Muscle layer of duodenum (tissue), 2 donors: ENCODE measurements at regions not wholly inside any gene's neighbourhood (a gene's known extent, or its start where the extent isn't known, plus 50 kb on each side); places are given as distances from the start of the nearest gene placed in this dataset.

ENCODE experiments used
- H3K27ac ChIP-seq: one replicate; pipeline ENCODE4 v1.7.0; 2013; ENCODE audit warnings: mild to moderate bottlenecking, low read length
- H3K27me3 ChIP-seq: one replicate; pipeline ENCODE4 v1.7.0; 2013; ENCODE audit warnings: low read depth, mild to moderate bottlenecking, control low read depth, low read length
- H3K36me3 ChIP-seq, 2 donors: one replicate each; pipeline ENCODE4 v1.7.0; 2013; ENCODE audit warnings: low read length in 2 of 2, control low read depth in 1 of 2, mild to moderate bottlenecking in 1 of 2; ENCODE audit not compliant: insufficient read depth in 2 of 2, control insufficient read depth in 1 of 2
- H3K4me1 ChIP-seq, 2 donors: one replicate each; pipeline ENCODE4 v1.7.0; 2013; ENCODE audit warnings: low read length in 2 of 2, mild to moderate bottlenecking in 2 of 2, control low read depth in 1 of 2, moderate library complexity in 1 of 2; ENCODE audit not compliant: insufficient read depth in 2 of 2, control insufficient read depth in 1 of 2
- H3K4me3 ChIP-seq, 2 donors: one replicate each; pipeline ENCODE4 v1.7.0; 2013; ENCODE audit warnings: low read length in 2 of 2, low read depth in 1 of 2, mild to moderate bottlenecking in 1 of 2
- H3K9me3 ChIP-seq, 2 donors: one replicate each; pipeline ENCODE4 v1.7.0; 2013; ENCODE audit warnings: low read length in 2 of 2, control low read depth in 1 of 2, mild to moderate bottlenecking in 1 of 2; ENCODE audit not compliant: control insufficient read depth in 1 of 2
- donor health status: healthy.

GRCh38 chr2:129698593-129698992 lies 280.9 kb upstream of the RAB6C start:
- Histone ChIP-seq H3K9me3 (peaks cover 0 to 3% of the 10 kb centered on the region in 2 donors), H3K4me1 (no peaks in the 10 kb centered on the region), H3K27me3 (no peaks in the 10 kb centered on the region), H3K4me3 (no peak overlapping the region), H3K27ac (no peak overlapping the region), H3K36me3 (no peaks in the 10 kb centered on the region)

GRCh38 chr2:129699781-129700573 lies 279.5 kb upstream of the RAB6C start:
- peaks cover 0 to 3% of the 10 kb centered on the region in 2 donors for H3K9me3 ChIP-seq
- no peak overlapping the region for H3K27ac ChIP-seq
- no peak overlapping the region for H3K4me3 ChIP-seq
- H3K4me1 ChIP-seq, result no peaks in the 10 kb centered on the region
- H3K27me3 ChIP-seq, result no peaks in the 10 kb centered on the region
- no peaks in the 10 kb centered on the region for H3K36me3 ChIP-seq

- H3K9me3 ChIP-seq, result no peaks in the 10 kb centered on the region
- H3K27ac ChIP-seq, result no peak overlapping the region
- H3K36me3 ChIP-seq, result no peaks in the 10 kb centered on the region
- H3K27me3 ChIP-seq, result no peaks in the 10 kb centered on the region
- H3K4me3 ChIP-seq, result no peak overlapping the region
- no peaks in the 10 kb centered on the region for H3K4me1 ChIP-seq
Observed at GRCh38 chr2:129702416-129703176, 276.9 kb upstream of the RAB6C start.

GRCh38 chr2:129705085-129705484 lies 274.4 kb upstream of the RAB6C start:
- H3K27me3 ChIP-seq, result no peaks in the 10 kb centered on the region
- H3K4me1 ChIP-seq, result no peaks in the 10 kb centered on the region
- H3K9me3 ChIP-seq, result no peaks in the 10 kb centered on the region
- no peak overlapping the region for H3K27ac ChIP-seq
- no peak overlapping the region for H3K4me3 ChIP-seq
- H3K36me3 ChIP-seq, result no peaks in the 10 kb centered on the region

GRCh38 chr2:129707800-129708199 lies 271.7 kb upstream of the RAB6C start:
- H3K36me3 ChIP-seq, result no peaks in the 10 kb centered on the region
- no peaks in the 10 kb centered on the region for H3K9me3 ChIP-seq
- H3K27ac ChIP-seq, result no peak overlapping the region
- no peaks in the 10 kb centered on the region for H3K27me3 ChIP-seq
- no peak overlapping the region for H3K4me3 ChIP-seq
- H3K4me1 ChIP-seq, result no peaks in the 10 kb centered on the region

GRCh38 chr2:129708221-129708967 lies 271.1 kb upstream of the RAB6C start:
- no peaks in the 10 kb centered on the region for H3K36me3 ChIP-seq
- H3K4me3 ChIP-seq, result no peak overlapping the region
- H3K27me3 ChIP-seq, result no peaks in the 10 kb centered on the region
- no peak overlapping the region for H3K27ac ChIP-seq
- no peaks in the 10 kb centered on the region for H3K4me1 ChIP-seq
- H3K9me3 ChIP-seq, result no peaks in the 10 kb centered on the region

- Histone ChIP-seq H3K27ac (no peak overlapping the region), H3K4me3 (no peak overlapping the region), H3K36me3 (no peaks in the 10 kb centered on the region), H3K4me1 (no peaks in the 10 kb centered on the region), H3K9me3 (no peaks in the 10 kb centered on the region), H3K27me3 (no peaks in the 10 kb centered on the region)
Observed at GRCh38 chr2:129709001-129709955, 270.2 kb upstream of the RAB6C start.

GRCh38 chr2:129709956-129710598 lies 269.4 kb upstream of the RAB6C start:
- no peaks in the 10 kb centered on the region for H3K27me3 ChIP-seq
- no peaks in the 10 kb centered on the region for H3K36me3 ChIP-seq
- H3K4me3 ChIP-seq, result no peak overlapping the region
- no peaks in the 10 kb centered on the region for H3K4me1 ChIP-seq
- no peak overlapping the region for H3K27ac ChIP-seq
- H3K9me3 ChIP-seq, result no peaks in the 10 kb centered on the region

GRCh38 chr2:129710670-129711495 lies 268.6 kb upstream of the RAB6C start:
- Histone ChIP-seq H3K4me3 (no peak overlapping the region), H3K36me3 (no peaks in the 10 kb centered on the region), H3K27me3 (no peaks in the 10 kb centered on the region), H3K4me1 (no peaks in the 10 kb centered on the region), H3K27ac (no peak overlapping the region), H3K9me3 (no peaks in the 10 kb centered on the region)
